ENCODE measurements at regions not wholly inside any gene's neighbourhood (a gene's known extent, or its start where the extent isn't known, plus 50 kb on each side); places are given as distances from the start of the nearest gene placed in this dataset.

GRCh38 chr1:54497338-54497737 lies 50.7 kb upstream of the ACOT11 start:
- no peak for TF ChIP-seq POLR2A (IDR thresholded peaks at IDR 0.05; ENCODE audit: borderline replicate concordance, extremely low read depth, insufficient read depth, insufficient read length)
- TF ChIP-seq CTCF (IDR thresholded peaks at IDR 0.05 in 2 of 3, conservative IDR thresholded peaks at IDR 0.05 in 1 of 3; ENCODE audit: borderline replicate concordance in 1 of 3, insufficient read depth in 1 of 3, low read depth in 2 of 3, low read length in 2 of 3): no peak
- no peak for TF ChIP-seq EZH2phosphoT487 (IDR thresholded peaks at IDR 0.05; ENCODE audit: borderline replicate concordance)
- no peak for TF ChIP-seq SRF (IDR thresholded peaks at IDR 0.05; ENCODE audit: low read depth)
- TF ChIP-seq ZNF274 (IDR thresholded peaks at IDR 0.05; ENCODE audit: low read depth, low read length): no peak
